Heart left ventricle (tissue), 13 donors: ENCODE measurements at regions not wholly inside any gene's neighbourhood (a gene's known extent, or its start where the extent isn't known, plus 50 kb on each side); places are given as distances from the start of the nearest gene placed in this dataset.

Experiments used
- CTCF ChIP-seq, 12 donors: fragments of 200-600 bp; sonication (generic) in 4 of 12; IDR thresholded peaks; one replicate each; pipeline versions ENCODE4 v1.5.0 to v1.8.0; 2018 to 2022; ENCODE audit warnings: antibody characterized with exemption in 12 of 12, mild to moderate bottlenecking in 5 of 12
- POLR2A ChIP-seq, 2 donors: fragments of 450-650 bp; IDR thresholded peaks; one replicate each; pipeline ENCODE4 v1.6.1; 2017; ENCODE audit warnings: antibody characterized with exemption in 2 of 2, mild to moderate bottlenecking in 2 of 2, moderate library complexity in 2 of 2
- donor health status: ischemic (EF 13 %, LVEDD 7.1; RV severe dilation, severe dysfunction).
- donor health status: DM: no; HTN: yes; CAD: no.
- donor health status: DM: no; HTN: no; CAD: no.
- donor health status: ischemic (EF 25% LVEDD 6.9; RV normal size, moderate dysfunction).
- donor health status: ischemic (EF 25% LVEDD 5.7; RV mildly dilated, moderate dysfunction).
- donor health status: ischemic (EF 35%, LVEDD 5.7; RV mildly dilated, moderate dysfunction).
- donor health status: nonischemic (EF 11% LVEDD 7.7; RV severe dilation, severe dysfunction).
- donor health status: DM: yes; HTN: yes; CAD: no.
- donor health status: PGD.
- donor health status: ischemic (EF 29% LVEDD 5.4; RV normal size, mild dysfunction).
- donor health status: nonischemic (EF 23%, LVEDD 6.1; RV moderate dilation, normal function).

DNA sequence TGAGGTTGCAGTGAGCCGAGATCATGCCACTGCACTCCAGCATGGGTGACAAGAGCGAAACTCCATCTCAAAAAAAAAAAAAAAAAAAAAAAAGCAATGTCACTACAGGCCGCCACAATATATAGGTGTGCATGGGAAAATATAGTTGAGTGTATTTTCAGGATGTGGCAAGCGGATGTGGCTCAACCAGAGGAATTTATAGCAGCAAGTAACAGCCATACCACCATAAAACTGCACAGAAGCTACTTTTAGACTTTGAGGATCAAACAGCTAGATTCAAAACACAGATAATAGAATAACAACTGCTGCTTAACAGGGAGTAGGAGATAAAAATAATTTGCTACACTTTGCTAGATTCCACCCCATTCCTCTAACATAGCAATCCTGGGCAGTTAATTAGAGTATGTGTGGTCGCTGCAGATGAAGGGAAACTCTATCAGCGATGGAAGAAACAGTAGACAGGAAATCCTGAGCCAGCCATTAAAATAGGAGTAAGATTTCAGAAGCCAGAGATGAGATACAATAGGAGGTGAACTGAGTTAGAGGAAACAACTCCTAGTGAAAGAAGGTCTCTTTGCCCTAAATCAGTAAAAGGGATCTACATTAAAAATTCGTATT lies 318.7 kb upstream of the STT3B start:
- TF ChIP-seq CTCF (IDR thresholded peaks at IDR 0.05) (no peak), POLR2A (IDR thresholded peaks at IDR 0.05) (no peak)
